OCI-LY1 (cell line): ENCODE measurements at regions not wholly inside any gene's neighbourhood (a gene's known extent, or its start where the extent isn't known, plus 50 kb on each side); places are given as distances from the start of the nearest gene placed in this dataset.

Experiments
- EZH2 ChIP-seq: fragments of 200-600 bp; sonication (generic), shearing (Covaris generic); IDR thresholded peaks from 2 replicates; pipeline ENCODE4 v1.8.0; 2017; ENCODE audit warnings: borderline replicate concordance, mixed run types, mild to moderate bottlenecking, antibody characterized with exemption, low read length, moderate library complexity, mixed read lengths
- TF ChIP-seq, protein P1 (sequence below): fragments of 200-600 bp; sonication (generic), shearing (Covaris generic); IDR thresholded peaks from 2 replicates; pipeline ENCODE4 v1.5.1; 2017; ENCODE audit warnings: mild to moderate bottlenecking, antibody characterized with exemption, low read length, moderate library complexity, mixed read lengths

DNA sequence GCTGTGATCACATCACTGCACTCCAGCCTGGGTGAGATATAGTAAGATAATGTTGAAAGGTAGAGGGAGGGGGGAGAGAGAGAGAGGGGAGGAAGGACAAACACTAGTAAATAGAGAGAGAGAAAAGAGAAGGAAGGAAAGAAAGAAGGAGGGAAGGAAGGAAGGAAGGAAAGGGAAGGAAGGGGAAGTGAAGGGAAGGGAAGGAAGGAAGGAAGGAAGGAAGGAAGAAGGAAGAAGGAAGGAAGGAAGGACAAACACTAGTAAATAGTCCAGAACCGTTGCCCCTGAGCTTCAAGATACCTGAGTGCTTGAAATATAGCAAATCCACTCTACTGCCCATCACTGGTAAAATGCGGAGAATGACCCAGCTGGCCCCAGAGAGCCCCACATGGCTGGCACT, 156.5 kb upstream of the ZNF507 start:
- TF ChIP-seq, protein P1, sequence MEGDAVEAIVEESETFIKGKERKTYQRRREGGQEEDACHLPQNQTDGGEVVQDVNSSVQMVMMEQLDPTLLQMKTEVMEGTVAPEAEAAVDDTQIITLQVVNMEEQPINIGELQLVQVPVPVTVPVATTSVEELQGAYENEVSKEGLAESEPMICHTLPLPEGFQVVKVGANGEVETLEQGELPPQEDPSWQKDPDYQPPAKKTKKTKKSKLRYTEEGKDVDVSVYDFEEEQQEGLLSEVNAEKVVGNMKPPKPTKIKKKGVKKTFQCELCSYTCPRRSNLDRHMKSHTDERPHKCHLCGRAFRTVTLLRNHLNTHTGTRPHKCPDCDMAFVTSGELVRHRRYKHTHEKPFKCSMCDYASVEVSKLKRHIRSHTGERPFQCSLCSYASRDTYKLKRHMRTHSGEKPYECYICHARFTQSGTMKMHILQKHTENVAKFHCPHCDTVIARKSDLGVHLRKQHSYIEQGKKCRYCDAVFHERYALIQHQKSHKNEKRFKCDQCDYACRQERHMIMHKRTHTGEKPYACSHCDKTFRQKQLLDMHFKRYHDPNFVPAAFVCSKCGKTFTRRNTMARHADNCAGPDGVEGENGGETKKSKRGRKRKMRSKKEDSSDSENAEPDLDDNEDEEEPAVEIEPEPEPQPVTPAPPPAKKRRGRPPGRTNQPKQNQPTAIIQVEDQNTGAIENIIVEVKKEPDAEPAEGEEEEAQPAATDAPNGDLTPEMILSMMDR = no peak
- no peak for TF ChIP-seq EZH2
